ENCODE measurements at regions not wholly inside any gene's neighbourhood (a gene's known extent, or its start where the extent isn't known, plus 50 kb on each side); places are given as distances from the start of the nearest gene placed in this dataset.

GRCh38 chr18:6590326-6590725, 139.2 kb upstream of the ARHGAP28 start:
- no peak for TF ChIP-seq CTCF (conservative IDR thresholded peaks at IDR 0.05; ENCODE audit: low read length)
- TF ChIP-seq EZH2phosphoT487 (IDR thresholded peaks at IDR 0.05; ENCODE audit: borderline replicate concordance), result no peak

Data from Loucy (cell line).